Fibroblast of pulmonary artery (primary cell): ENCODE measurements at regions not wholly inside any gene's neighbourhood (a gene's known extent, or its start where the extent isn't known, plus 50 kb on each side); places are given as distances from the start of the nearest gene placed in this dataset.

Experiments
- DNase-seq: peaks from one replicate; pipeline ENCODE4 v3.0.0-alpha.2; 2010; ENCODE audit warnings: low read depth
- H3K4me3 ChIP-seq: replicated peaks from 2 replicates; pipeline ENCODE4 v1.5.1; 2011; ENCODE audit warnings: low read depth, mild to moderate bottlenecking, control low read depth, low read length, moderate library complexity
- TF ChIP-seq, protein P1 (sequence below): IDR thresholded peaks from 2 replicates; pipeline ENCODE4 v1.5.1; 2011; ENCODE audit warnings: mild to moderate bottlenecking, control low read depth, low read length, inconsistent platforms; ENCODE audit errors: missing control alignments

DNA sequence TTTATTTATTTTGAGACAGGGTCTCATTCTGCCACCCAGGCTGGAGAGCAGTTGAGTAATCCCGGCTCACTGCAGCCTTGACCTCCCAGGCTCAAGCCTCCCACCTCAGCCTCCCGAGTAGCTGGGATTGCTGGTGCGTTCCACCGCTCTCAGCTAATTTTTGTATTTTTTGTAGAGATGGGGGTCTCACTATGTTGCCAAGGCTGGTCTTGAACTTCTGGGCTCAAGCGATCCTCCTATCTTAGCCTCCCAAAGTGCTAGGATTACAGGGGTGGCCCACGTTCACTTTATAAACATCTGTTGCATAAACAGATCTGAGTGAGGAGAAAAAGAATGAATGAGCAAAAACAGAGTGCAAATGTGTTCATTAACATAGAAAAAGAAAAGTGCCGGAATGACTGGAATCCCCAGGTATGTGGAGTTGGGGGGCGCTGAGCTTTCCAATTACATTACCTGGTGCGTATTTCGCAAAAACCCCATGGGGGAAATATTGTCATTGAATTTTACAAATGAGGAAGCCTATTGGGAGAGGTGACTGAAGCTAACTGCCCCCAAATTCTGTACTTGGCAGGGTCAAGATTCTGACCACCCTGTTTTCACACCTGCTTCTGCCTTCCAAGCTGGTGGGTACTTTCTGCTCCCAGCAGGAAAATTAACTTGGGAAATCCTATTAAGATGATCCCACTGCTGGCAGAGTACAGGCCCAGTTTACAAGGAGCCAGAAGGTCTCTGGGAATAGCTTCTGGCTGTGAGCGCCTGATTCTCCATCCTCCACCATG lies 207.7 kb upstream of the JARID2 start:
- TF ChIP-seq, protein P1, sequence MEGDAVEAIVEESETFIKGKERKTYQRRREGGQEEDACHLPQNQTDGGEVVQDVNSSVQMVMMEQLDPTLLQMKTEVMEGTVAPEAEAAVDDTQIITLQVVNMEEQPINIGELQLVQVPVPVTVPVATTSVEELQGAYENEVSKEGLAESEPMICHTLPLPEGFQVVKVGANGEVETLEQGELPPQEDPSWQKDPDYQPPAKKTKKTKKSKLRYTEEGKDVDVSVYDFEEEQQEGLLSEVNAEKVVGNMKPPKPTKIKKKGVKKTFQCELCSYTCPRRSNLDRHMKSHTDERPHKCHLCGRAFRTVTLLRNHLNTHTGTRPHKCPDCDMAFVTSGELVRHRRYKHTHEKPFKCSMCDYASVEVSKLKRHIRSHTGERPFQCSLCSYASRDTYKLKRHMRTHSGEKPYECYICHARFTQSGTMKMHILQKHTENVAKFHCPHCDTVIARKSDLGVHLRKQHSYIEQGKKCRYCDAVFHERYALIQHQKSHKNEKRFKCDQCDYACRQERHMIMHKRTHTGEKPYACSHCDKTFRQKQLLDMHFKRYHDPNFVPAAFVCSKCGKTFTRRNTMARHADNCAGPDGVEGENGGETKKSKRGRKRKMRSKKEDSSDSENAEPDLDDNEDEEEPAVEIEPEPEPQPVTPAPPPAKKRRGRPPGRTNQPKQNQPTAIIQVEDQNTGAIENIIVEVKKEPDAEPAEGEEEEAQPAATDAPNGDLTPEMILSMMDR, result no peak
- no peak for DNase-seq
- no peak overlapping the region for H3K4me3 ChIP-seq

DNA sequence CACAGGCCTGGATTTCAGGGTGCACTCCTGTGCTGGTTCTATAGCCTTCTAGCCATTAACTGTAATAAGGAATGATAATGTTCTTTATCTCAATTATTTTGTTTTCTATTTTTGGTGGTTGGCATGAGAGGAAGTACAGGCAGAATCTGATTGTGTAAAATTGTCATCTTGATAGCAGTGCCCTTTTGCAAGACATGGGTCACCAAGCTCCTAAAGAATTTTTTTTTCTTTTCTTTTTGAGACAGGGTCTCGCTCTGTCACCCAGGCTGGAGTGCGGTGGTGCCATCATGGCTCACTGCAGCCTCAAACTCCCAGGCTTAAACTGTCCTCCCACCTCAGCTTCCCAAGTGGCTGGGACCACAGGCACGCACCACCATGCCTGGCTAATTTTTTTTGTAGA lies 206.7 kb upstream of the JARID2 start:
- H3K4me3 ChIP-seq, result no peak overlapping the region
- DNase-seq, result no peak
- TF ChIP-seq, protein P1, result no peak

DNA sequence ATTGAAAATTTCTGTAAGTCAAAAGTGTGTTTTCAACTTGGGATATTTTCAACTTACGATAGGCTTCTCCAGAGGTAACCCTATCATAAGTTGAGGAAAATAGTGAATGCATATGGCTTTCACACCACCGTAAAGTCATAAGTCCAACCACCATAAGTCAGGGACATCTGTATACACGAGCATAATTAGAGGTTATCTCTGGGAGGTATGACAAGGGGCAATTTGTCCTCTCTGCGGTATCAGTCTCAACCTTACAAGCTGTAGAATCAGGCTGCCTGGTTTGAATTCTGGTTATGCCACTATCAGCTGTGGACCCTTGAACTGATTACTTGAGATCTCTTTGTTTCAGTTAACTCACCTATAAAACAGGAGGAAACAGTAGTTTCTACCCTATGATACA lies 202.9 kb upstream of the JARID2 start:
- TF ChIP-seq, protein P1, result no peak
- no peak overlapping the region for H3K4me3 ChIP-seq
- DNase-seq, result no peak

DNA sequence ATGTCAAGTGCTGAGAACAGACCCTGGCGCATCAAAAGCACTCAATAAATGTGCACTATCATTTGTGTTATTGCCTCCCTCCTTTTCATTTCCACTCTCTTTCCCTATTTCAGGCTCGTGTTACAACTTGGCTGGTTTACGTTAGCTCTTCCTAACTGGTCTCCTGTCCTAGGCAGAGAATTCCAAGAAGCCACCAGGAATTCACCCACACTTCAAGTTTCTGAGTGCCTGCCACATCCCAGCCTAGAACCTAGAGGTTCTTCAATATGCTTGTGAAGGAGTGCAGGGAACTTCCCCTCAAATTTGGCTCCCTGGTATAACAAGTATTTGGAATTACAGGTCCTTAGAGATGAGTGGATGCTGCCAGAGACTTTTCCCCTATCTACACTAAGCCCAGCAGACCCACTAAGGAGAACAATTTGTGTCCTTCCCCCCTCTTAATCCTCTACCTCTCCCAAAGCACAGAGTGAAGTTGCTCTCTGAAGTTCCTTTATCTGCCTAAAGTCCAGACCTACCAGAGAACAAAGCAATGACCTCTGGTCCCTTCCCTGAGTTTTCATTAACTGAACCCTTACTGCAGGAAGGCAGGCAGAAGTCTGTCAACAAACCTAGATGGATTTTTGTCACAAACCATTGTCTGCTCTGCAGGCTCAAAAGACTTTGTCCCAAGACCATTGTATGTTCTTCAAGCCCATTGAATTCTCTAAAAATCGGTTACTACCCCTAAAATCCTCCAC lies 201.6 kb upstream of the JARID2 start:
- no peak for DNase-seq

DNA sequence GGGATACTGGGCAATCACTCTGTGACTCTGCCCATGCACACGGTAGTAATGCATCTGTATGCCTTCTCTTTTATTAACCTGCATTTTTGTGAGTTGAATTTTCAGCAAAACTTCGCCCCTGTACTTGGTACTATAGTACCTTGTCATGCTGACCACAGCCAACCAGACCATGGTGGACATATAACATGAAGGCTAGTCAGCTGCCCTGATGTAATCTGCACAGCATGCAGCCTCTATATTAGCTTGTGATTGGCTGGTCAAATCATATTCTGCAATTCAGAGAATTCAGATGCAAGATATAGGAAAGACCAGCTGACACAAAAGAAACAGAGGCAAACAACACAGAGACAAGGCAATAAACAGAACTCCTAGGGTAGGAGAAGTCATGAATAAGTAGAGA lies 200.9 kb upstream of the JARID2 start:
- no peak overlapping the region for H3K4me3 ChIP-seq
- TF ChIP-seq, protein P1, result no peak
- DNase-seq, result no peak

More for the DNA sequence above, 201.6 kb upstream of the JARID2 start:
- H3K4me3 ChIP-seq, result no peak overlapping the region
- TF ChIP-seq, protein P1, result no peak

DNA sequence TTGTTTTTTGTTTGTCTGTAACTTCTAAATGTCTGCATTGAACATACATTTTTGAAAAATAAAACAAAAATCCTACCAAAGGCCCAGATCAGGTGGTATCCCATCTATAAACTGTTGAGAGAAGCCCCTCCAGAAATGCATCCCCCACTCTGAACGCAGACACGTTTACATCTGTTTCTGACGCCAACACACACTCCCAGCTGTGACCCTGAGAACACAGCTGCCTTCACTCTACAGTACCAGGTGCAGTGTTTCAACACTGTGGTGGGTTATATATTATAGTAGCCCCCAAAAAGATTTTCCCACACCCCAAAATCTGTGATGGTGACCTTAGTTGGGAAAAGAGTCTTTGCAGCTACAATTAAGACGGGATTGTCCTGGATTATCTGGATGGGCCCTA lies 199.1 kb upstream of the JARID2 start:
- DNase-seq, result no peak
- TF ChIP-seq, protein P1, result no peak
- H3K4me3 ChIP-seq, result no peak overlapping the region
